Myocyte (in vitro differentiated cells): ENCODE measurements at regions not wholly inside any gene's neighbourhood (a gene's known extent, or its start where the extent isn't known, plus 50 kb on each side); places are given as distances from the start of the nearest gene placed in this dataset.

Experiments used
- DNase-seq: peaks from one replicate; pipeline ENCODE4 v3.0.0-alpha.2; 2012; ENCODE audit warnings: low read depth

DNA sequence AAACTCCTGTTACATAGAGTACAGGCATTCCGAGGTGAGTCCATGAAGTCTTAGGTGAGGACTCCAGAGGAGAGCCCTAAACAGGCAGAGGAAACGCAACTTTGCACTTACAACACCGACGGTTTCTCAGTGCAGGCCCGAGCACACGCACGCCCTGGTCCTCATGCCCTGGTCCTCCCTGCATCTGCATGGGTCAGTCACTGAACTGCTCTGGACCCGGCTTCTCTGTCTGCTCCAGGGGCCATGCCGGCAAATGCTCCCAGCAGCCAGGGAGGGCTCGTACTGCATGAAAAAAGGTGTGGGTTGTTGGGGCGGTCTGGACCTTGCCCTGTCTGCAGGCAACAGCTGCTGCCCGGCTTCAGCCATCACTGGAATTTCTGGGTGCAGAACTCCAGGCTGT is 317.3 kb upstream of the SHH start:
- no peak for DNase-seq

DNA sequence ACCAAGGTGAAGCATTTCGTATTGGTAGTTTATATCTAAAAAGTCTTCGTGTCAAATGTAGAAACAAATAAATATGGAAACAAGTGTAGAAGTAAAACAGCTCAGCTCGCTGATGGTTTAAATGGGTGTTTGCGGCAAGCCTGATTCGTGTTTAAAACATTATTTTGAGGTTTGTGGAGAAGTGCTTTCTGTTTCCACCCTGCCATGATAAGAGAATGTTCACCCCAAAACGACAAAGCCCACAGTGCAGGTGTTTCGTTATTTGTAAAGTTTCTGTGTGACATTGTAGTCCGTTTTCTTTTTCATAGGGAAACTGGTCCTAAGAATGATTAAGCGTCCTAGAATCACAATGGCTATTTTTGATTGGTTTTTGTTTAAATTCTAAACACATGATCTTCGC is 316.2 kb upstream of the SHH start:
- no peak for DNase-seq

DNA sequence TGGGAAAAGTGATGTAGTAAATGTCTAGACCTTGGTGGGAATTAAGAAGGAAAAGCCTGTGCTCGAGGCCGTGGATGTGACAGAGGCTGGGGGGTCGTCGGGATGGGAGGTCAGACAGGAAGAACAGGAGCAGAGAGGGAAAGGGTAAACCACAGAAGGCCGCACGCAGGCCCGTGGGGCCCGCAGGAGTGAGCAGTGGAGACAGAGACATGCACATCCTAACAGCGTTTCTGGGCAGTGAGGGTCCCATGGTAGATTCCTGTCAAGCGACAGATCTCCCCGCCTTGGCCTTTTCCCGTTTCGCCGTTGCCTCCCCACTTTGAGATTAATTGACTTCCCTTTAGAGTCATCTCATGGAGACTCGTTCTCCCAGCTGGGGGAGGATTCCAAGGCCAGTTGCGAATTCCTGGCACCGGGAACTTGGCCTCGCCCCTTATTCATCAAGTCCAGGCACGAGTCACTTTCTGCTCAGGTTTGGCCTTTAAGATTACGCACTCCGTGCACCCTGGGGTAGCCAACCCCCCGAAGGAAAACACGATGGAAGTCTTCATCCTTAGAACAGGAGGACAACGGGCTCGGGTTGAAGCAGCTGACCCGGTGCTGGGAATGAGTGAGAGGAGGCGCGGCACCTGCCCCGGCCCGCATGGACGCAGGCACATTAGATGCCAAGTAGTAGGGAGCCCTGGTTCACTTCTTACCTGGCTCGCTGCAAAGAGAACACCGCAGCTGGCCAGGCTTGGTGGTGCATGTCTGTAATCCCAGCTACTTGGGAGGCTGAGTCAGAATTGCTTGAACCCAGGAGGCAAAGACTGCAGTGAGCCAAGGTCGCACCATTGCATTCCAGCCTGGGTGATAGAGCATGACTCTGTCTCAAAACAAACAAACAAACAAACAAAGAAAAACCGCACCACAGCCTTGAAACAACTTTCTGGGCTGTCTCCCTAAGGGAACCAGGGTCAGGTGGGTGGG is 315.2 kb upstream of the SHH start:
- no peak for DNase-seq

DNA sequence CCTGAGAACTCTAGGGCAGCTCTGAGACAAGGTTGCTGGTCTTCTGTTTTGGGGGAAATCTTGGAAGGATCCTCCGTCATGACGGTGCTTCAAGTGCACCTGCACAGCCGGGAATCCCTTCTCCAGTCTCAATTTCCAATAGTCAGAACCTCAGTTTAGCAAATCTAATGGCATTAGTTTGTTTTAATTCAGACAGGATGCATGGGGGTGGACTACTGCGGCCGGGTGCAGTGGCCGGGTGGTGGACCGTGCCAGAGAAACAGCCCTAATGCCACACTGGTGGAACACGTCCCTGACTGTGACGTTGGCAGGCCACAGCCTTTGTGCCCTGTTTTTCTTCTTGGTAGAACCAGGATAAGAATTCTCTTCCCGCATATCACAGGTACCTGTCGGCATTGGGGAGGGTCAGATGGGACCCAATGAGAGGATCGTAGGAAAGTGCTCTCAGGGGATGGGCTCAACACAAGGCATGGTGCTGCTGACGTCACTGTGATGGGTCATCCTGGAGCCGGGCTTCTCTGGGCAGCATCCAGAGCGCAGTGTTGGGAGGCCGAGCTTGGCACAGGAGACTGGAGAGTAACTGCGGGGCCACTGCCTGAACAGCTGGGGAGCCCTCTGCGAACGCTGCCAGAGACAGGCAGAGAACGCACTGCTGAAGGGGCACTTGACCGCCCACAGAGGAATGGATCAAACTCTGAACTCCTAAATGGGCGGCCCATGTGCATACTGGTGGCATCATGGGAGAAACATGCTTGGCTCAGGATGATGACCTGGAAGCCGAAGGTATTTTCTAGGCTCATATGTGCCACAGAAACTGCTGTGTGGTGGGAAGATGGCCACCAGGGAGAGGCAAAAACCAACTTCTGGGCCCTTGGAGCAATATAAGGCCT is 313.8 kb upstream of the SHH start:
- no peak for DNase-seq

DNA sequence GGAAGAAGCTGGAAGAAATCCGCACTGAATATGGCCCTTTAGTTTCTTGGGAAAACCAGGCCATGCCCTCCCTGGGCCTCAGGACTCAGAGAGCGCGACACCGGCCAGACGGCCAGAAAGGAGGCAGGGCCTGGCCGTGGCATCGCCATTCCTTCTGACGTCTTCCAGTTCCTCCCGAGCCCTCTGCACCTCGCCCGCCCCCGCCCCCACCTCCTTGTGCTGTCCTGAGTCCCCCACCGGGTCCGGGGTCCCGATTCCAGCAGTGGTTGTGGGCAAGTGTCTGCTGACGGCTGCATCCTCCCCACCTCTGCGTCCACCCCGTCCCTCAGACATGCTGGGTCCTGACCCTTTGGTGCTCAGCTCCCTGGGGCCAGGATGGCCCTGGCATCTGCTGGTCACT is 312.1 kb upstream of the SHH start:
- DNase-seq = no peak

DNA sequence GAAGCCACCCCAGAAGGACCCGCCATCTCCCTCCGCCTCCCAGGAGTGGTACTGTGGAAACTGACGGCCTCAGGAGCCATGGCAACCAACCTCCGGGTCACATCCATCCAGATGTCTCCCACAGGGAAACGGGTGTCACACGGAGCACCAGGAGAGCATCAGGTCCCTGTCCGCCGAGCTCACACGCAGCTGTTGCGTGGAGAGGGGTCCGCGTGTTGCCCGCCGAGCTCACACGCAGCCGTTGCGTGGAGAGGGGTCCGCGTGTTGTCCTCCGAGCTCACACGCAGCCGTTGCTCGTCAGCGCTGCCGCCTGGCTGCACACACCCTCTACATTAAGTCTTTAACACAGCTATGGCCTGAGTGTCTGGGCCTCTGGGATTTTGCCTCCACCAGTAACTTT is 311.1 kb upstream of the SHH start:
- no peak for DNase-seq

DNA sequence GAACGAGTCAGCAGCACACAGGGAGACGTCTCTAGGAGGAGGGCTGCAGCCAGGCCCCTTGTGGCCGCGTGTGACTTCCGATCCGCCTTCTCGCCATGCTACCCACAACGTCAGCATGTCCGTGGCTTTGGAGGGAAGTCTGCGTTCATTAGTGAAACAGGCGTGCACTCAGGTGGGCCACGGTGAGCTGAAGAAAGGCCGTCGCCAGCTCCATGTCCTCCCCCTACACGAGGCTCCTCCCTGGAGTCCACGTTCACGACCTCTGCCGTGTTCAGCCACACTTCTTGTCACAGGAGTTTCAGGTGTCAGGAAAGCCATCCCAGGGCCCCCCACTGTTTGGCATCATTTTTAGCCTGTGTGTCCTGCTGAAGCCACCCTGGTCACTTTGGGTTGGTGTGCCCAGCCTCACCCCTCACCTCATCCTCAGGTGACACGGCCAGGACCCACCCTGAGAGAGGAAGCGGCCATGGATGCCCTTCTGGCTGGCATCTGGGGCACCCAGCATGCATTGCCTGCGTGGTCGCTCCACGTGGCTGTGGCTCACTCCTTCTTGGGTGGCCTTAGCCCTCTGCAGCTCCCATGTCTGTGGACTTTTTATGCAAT is 310.6 kb upstream of the SHH start:
- no peak for DNase-seq

DNA sequence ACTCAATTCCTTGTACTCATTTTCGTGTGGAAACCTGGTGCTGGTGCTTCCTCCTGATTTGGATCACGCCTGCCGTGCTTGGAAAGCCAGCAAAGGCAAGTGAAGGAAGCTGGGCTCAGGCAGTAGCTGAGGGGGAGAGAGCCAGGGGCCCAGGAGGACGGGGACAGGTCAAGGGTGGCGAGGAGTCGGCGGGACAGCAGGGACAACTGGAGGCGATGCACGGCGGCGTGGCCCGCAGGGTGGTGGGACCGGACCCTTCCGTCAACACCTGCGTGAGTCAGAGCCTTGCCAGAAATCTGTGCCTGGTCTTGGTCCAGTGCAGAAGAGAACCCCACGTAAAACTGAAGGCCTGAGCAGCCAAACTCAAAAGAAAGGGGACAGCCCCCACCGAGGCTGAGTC is 309.7 kb upstream of the SHH start:
- no peak for DNase-seq

DNA sequence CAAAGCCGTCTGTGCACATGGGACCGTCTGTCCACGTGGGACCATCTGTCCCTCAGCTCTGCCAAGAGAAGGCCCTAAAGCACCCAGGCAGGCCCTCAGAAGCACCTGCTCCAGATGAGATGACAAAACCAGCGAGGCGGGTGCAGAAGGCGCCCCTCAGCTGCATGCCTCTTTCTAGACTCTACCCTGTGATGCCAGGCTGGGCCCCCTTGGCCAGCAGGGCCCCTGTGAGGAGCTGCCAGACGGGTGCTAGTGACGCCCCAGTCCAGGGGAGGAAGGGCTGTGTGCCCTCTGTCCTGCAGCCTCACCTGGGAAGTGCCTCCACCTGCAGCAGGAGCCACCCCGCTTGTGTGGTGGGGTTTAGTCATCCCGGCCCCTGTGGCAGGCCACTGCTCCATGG is 309.2 kb upstream of the SHH start:
- no peak for DNase-seq

DNA sequence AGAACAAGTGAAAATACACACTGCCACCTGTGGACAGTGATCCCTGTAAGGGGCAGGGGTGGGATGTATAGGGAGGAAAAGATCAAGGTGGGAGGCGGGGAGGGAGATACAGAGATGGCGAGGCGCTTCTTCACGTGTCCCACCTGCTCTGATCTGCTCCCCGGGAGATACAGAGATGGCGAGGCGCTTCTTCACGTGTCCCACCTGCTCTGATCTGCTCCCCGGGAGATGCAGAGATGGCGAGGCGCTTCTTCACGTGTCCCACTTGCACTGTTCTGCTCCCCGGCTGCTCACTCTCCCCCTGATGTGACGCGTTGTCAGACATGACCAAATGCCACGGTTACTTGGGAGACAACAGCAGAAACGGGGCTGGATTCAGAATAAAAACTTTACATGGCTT is 308.3 kb upstream of the SHH start:
- DNase-seq = no peak

DNA sequence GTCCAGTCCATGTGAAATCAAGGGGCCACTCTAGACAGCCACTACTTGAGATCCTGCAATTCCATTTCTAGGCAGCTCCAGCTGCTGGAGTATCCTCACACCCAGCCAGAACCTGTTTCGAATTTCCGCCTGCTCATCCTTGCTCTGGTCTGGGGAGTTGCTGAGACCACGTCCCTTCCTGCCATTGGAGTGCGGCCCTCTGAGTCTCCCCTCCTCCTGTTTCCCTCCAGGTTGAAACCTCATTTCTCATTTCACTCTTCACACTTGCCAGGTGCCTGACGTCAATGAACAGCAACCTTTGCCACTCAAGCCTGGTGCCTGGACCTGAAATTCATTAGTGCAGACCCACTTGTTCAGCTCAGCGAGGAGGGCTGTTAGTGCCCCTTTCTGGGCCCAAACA is 307.5 kb upstream of the SHH start:
- DNase-seq = no peak

DNA sequence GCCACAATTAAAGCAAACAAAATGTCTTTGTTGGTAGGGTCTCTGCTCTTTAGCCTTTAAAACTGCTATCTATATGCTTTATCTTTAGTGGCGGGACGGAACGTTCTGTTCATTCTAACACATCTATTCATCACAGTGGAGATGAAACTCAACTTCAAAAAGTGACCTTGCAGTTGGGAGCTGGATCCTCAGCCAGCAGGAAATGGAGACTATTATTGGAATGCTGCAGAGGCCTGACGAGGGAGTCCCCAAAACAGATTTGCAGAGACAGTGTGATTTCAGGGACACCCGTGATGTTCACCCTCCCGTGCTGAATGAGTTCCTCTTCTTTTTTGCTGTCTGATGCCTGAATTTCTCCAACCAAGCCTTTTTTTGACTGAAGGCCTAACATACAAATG is 306.0 kb upstream of the SHH start:
- DNase-seq = no peak

DNA sequence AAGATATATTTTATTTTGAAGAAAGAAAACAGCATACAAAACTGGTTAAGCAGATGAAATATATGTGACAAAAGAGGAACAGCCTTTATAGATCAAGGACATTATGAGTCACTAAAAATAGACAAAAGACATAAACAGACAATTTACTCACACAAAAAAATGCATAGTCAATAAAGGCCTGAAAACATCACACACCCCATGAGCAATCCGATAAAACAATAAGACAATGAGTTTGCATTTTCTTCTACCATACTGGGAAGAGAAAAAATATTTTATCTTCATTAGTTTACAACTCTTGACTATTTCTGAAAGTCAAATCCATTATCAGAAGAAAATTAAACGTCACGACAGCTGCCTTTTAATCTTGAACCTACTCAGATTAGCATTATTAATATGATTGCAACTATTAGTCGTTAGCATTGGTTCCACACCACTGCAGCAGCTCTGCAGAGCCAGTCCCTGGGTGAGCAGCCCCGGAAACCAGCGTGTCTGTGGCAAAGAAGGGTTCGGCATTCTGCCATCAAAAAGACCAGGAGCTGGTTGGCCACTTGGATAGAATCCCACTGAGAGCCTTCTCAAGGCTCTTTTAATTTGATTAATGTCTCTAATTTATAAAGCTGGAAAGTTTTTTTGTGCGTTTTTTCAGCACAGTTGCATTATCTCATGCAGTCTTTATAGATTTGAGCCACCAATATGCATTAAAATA is 305.4 kb upstream of the SHH start:
- DNase-seq = no peak

DNA sequence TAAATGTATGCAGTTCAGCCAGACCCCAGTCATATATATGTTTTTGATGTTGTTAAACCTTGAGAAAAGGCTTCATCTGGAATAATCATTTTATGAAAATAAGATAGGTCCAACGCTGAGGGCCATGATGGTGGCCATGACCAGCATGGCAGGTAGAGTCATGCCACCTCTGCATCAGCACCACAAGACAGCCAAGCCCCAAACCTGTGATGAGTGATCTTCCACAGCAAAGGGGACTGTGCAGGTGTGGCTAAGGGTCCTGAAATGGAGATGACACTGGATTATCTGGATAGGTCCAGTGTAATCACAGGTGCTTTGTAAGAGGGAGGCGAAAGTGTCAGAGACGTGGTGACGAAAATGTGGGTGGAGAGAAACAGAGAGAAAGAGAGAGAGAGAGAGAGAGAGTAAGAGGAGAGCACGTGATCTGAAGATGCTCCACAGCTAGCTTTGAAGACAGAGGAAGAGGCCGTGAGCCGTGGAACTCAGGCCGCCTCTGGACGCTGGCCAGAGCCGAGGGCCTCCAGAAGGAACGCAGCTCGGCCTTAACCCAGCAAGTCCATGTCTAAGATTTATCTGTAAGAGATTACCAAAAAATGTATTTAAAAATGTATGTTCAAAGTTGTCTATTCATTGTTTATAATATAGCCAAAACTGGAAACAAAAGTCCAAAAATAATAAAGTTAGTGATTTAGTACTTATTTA is 304.4 kb upstream of the SHH start:
- DNase-seq = no peak

DNA sequence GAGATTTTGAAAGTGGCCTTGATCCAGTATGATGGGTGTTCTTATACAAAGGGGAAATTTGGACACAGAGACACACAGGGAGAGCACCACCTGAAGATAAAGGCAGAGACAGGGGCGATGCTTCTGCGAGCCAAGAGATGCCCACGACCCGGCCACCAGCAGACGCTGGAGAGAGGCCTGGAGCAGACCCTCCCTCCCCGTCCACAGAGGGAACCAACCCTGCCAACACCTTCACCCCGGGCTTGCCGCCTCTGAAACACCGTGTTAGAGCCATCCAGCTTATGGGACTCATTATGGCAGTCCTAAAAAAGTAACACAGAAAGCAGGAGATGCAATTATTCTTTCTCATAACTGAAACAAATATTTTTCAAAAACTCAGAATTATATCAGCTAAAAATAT is 303.3 kb upstream of the SHH start:
- DNase-seq = no peak

DNA sequence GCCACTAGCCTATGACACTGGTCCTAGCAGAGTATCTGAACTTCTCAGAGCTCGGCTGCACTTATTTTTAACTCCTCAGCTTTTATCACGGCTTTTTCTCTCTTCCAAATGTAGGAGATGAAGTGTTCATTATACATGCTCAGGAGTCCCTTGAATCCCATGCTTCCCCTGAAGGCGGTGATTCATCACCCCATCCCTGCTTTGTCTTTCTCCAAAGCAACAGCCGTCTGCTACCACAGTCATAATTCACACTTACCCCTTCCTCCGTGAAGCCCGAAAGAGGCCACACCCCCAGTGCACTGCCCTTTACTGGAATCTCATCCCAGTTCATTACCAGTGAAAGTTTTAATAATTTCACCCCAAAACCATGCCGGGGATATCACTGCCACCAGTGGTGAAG is 301.5 kb upstream of the SHH start:
- peak; percentile 2 for DNase-seq

DNA sequence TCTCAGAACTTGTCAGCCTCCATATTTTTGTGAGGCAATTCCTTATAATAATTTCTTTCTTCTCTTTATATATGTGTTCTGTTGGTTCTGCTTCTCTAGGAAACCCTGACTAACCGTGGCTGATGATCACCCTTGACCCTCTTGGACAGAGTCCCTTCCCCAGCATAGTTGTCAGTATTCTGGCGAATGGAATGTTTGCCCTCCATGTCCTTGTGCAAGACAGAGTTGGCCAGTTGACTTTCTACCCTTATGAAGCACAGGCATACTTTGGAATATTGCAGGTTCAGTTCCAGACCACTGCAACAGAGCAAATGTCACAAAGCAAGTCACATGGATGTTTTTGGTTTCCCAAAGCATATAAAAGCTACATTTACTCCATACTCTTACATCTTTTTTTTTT is 297.7 kb upstream of the SHH start:
- no peak for DNase-seq

DNA sequence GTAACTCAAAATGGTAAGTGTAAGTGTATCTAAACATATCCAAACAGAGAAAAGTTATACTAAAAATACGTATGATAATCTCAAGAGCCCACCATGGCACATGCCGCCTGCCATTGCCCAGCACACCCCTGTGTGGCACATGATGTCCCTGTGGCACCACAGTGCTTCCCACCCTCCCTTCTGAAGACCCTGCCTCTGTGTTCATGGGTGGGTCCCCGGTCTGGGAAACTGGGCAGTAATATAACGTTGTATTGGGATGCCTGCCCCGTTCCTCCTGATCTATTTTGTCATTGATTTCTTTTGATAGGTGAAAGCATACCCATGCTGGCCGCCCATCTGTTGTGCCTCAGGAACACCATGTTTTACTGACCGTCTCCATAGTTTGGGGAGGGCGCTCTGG is 296.8 kb upstream of the SHH start:
- no peak for DNase-seq

DNA sequence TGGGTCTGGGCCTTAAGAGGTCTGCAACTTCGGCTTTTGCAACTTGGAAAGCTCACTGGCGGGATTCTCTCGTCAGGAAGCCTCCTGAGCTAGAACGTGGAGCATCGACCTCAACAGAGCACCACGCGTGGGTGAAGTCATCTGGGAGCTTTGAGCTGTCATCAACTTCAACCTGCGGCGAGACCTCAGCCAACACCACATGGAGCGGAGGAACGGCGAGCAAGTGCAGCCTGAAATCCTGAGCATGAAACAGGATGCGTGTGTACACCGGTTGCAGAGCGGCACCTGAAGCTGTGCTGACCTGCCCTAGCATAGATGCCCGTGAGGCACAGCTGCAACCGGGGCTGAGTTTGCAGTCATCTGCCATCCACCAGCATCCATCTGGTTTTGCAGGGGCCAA is 295.7 kb upstream of the SHH start:
- DNase-seq = no peak

DNA sequence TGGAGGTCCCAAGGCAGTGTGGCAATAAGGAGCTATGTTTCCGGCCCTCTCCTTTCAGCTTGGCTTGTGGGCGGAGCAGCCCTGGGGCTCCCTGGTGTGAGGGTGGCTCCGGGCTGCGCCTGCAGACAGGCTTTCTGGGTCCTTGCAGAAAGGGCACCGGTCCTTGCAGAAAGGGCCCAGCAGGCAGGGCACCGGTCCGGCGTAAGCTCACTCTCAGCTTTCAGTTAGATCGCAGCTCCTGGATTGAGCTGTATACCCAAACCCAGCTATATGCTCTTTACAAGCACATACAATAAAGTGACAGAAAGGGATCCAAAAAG is 293.8 kb upstream of the SHH start:
- no peak for DNase-seq
